ENCODE measurements at regions not wholly inside any gene's neighbourhood (a gene's known extent, or its start where the extent isn't known, plus 50 kb on each side); places are given as distances from the start of the nearest gene placed in this dataset.

- DNase-seq: no peak
- no peaks in the 10 kb centered on the region for H3K9me3 ChIP-seq (ENCODE audit: control insufficient read depth, insufficient read depth, low read length)
- no peak for TF ChIP-seq RAD21 (IDR thresholded peaks at IDR 0.05; ENCODE audit: low read length)
- TF ChIP-seq POLR2A (IDR thresholded peaks at IDR 0.05; ENCODE audit: low read depth, low read length): no peak
- no peak for TF ChIP-seq USF2 (IDR thresholded peaks at IDR 0.05; ENCODE audit: low read depth, low read length)
- TF ChIP-seq RCOR1 (IDR thresholded peaks at IDR 0.05; ENCODE audit: insufficient replicate concordance, low read length): no peak
- TF ChIP-seq RFX5 (IDR thresholded peaks at IDR 0.05; ENCODE audit: low read depth, low read length): no peak
- no peak for TF ChIP-seq MAZ (IDR thresholded peaks at IDR 0.05; ENCODE audit: borderline replicate concordance, low read depth, low read length)
- TF ChIP-seq CTCF (conservative IDR thresholded peaks at IDR 0.05; ENCODE audit: low read depth, low read length): no peak
- no peak for TF ChIP-seq NFE2L2 (IDR thresholded peaks at IDR 0.05; ENCODE audit: low read depth, low read length)
- no peak for TF ChIP-seq ELK1 (IDR thresholded peaks at IDR 0.05; ENCODE audit: borderline replicate concordance, low read depth, low read length)
- no peak for TF ChIP-seq MXI1 (IDR thresholded peaks at IDR 0.05; ENCODE audit: borderline replicate concordance, low read depth, low read length)
- TF ChIP-seq CEBPB (IDR thresholded peaks at IDR 0.05; ENCODE audit: low read depth, low read length): no peak
- no peak for TF ChIP-seq CHD1 (IDR thresholded peaks at IDR 0.05; ENCODE audit: low read depth, low read length)
- TF ChIP-seq MAFK (IDR thresholded peaks at IDR 0.05; ENCODE audit: low read depth, low read length): no peak
- no peak overlapping the region for H3K9ac ChIP-seq (ENCODE audit: low read depth, low read length)
- H3K4me2 ChIP-seq (ENCODE audit: low read depth, low read length): no peak overlapping the region
- POLR2A ChIA-PET (ENCODE audit: unreplicated experiment): no interaction called here
- peak overlapping the region; percentile 91; the same call in 1 of the 2 replicates for H3K23ac ChIP-seq (ENCODE audit: low read depth, low read length)
- H2BK15ac ChIP-seq (ENCODE audit: low read depth, low read length): peak overlapping the region; percentile 96
- H2BK120ac ChIP-seq (ENCODE audit: low read depth, low read length): peak overlapping the region; percentile 97
- peaks cover 10% of the 10 kb centered on the region for H3K4me1 ChIP-seq (ENCODE audit: control insufficient read depth, insufficient read depth, low read length)
- peak overlapping the region; percentile 95 for H4K91ac ChIP-seq (ENCODE audit: insufficient read depth, low read depth, low read length)
- H3K27me3 ChIP-seq (ENCODE audit: control insufficient read depth, insufficient read depth, low read length): no peaks in the 10 kb centered on the region
- H2BK20ac ChIP-seq (ENCODE audit: low read depth, low read length): peak overlapping the region; percentile 96
- H2AK9ac ChIP-seq (replicated peaks; ENCODE audit: low read depth, low read length, poor library complexity): no peak overlapping the region
- H3K4ac ChIP-seq (ENCODE audit: low read depth, low read length): peak overlapping the region; percentile 96
- no peaks in the 10 kb centered on the region for H3K36me3 ChIP-seq (ENCODE audit: control insufficient read depth, insufficient read depth, low read length)
- no peak overlapping the region for H3K27ac ChIP-seq (ENCODE audit: insufficient read depth, low read length)
- peak overlapping the region; percentile 96; the same call in 1 of the 2 replicates for H3K18ac ChIP-seq (ENCODE audit: low read depth, low read length)
- dilution Hi-C loops (cut with HindIII; ENCODE audit: low sequenced_read_pairs, unreplicated experiment) (no loop called here), intact Hi-C loops (cut with micrococcal nuclease) (loop anchor here (2.0 kb wide), 1 partner anchor 301 kb away; no protein-coding TSS in a partner anchor), in situ Hi-C loops (cut with MboI; ENCODE audit: low sequenced_read_pairs) (no loop called here)
- peak overlapping the region; percentile 84 for H2AK5ac ChIP-seq (ENCODE audit: low read depth, low read length)
- H3K56ac ChIP-seq (ENCODE audit: extremely low read depth, insufficient read depth, low read length): no peak overlapping the region; the same call in 1 of the 2 replicates
- CTCF ChIA-PET: no interaction called here
- WGBS, 2 experiments (ENCODE audit: extremely low coverage in 2 of 2, insufficient read length in 1 of 2): no CpG with 5 or more reads among the region's 1 CpG
- H4K8ac ChIP-seq (ENCODE audit: low read depth in 2 of 2, low read length in 2 of 2): peak overlapping the region; percentile 90 to 94; a peak in 3 of 4 replicates
- no TSS peak for BruUV-seq (replicated peaks)
- peak overlapping the region; percentile 87 for H3K14ac ChIP-seq (replicated peaks; ENCODE audit: low read depth, low read length)
- H3K9me1 ChIP-seq (ENCODE audit: insufficient read depth, low read length): peaks cover 12% of the 10 kb centered on the region
- H2AFZ ChIP-seq (replicated peaks; ENCODE audit: low read length, poor library complexity): no peak overlapping the region
- H4K20me1 ChIP-seq (ENCODE audit: insufficient read depth, low read length): no peaks in the 10 kb centered on the region; the same call in 1 of the 2 replicates
- ATAC-seq (ENCODE audit: low read depth): no peak
- H4K5ac ChIP-seq (ENCODE audit: low read depth, low read length): no peak overlapping the region; the same call in 1 of the 2 replicates
- H3K79me1 ChIP-seq (ENCODE audit: low read depth in 1 of 2, low read length in 2 of 2): no peaks in the 10 kb centered on the region
- H2BK5ac ChIP-seq (ENCODE audit: low read depth, low read length, poor library complexity, severe bottlenecking): peak overlapping the region; percentile 87
- H3K4me3 ChIP-seq (ENCODE audit: insufficient read depth, low read depth, low read length): no peak overlapping the region
Observed at GRCh38 chr18:25651553-25651952, 299.6 kb upstream of the ZNF521 start.

Data from IMR-90 (cell line).